Parathyroid adenoma (tissue), 2 donors: ENCODE measurements at regions not wholly inside any gene's neighbourhood (a gene's known extent, or its start where the extent isn't known, plus 50 kb on each side); places are given as distances from the start of the nearest gene placed in this dataset.
"Not testable (repeated sequence)": the region's sequence is repeated elsewhere in the genome, so short reads cannot be mapped to it uniquely, and the experiment has no call there.

ENCODE experiments used
- H2AFZ ChIP-seq: fragments of 300-600 bp; sonication (generic); one replicate; pipeline ENCODE4 v1.7.0; 2017; ENCODE audit warnings: antibody characterized with exemption, mild to moderate bottlenecking
- H3K27ac ChIP-seq: fragments of 300-600 bp; sonication (generic); one replicate; pipeline ENCODE4 v1.7.0; 2017
- H3K27me3 ChIP-seq: fragments of 300-600 bp; sonication (generic); one replicate; pipeline ENCODE4 v1.7.0; 2017; ENCODE audit warnings: low read length; ENCODE audit not compliant: control insufficient read depth, insufficient read depth
- H3K36me3 ChIP-seq: fragments of 300-600 bp; sonication (generic); one replicate; pipeline ENCODE4 v1.7.0; 2017; ENCODE audit warnings: low read length; ENCODE audit not compliant: control insufficient read depth, insufficient read depth
- H3K4me1 ChIP-seq: fragments of 300-600 bp; sonication (generic); one replicate; pipeline ENCODE4 v1.7.0; 2017; ENCODE audit warnings: control low read depth
- H3K4me2 ChIP-seq: fragments of 300-600 bp; sonication (generic); one replicate; pipeline ENCODE4 v1.7.0; 2017; ENCODE audit warnings: low read length
- H3K4me3 ChIP-seq: fragments of 300-600 bp; sonication (generic); one replicate; pipeline ENCODE4 v1.7.0; 2017; ENCODE audit warnings: low read depth, low read length
- H3K79me2 ChIP-seq: fragments of 300-600 bp; sonication (generic); one replicate; pipeline ENCODE4 v1.7.0; 2017; ENCODE audit warnings: control low read depth
- H3K9ac ChIP-seq: fragments of 300-600 bp; sonication (generic); one replicate; pipeline ENCODE4 v1.7.0; 2017; ENCODE audit warnings: mild to moderate bottlenecking
- H3K9me3 ChIP-seq: fragments of 300-600 bp; sonication (generic); one replicate; pipeline ENCODE4 v1.7.0; 2017; ENCODE audit warnings: low read length; ENCODE audit not compliant: control insufficient read depth
- CTCF ChIP-seq: fragments of 300-600 bp; sonication (generic); IDR thresholded peaks from one replicate; pipeline ENCODE4 v1.7.0; 2017; ENCODE audit warnings: antibody characterized with exemption, mild to moderate bottlenecking
- donor health status: primary hyperparathyroidism.

GRCh38 chr9:91512235-91512634 lies 88.6 kb upstream of the NFIL3 start:
- H2AFZ ChIP-seq, H3K27ac ChIP-seq, H3K79me2 ChIP-seq, H3K9me3 ChIP-seq, H3K4me2 ChIP-seq, H3K27me3 ChIP-seq, H3K4me3 ChIP-seq, H3K4me1 ChIP-seq, H3K36me3 ChIP-seq, H3K9ac ChIP-seq: not testable (repeated sequence)

- no peak for TF ChIP-seq CTCF
These were observed 80.0 kb upstream of the NFIL3 start for GRCh38 chr9:91503673-91504081.

GRCh38 chr9:91502913-91503672 lies 79.5 kb upstream of the NFIL3 start:
- Histone ChIP-seq H3K27ac (no peak overlapping the region), H3K4me3 (no peak overlapping the region), H3K36me3 (no peaks in the 10 kb centered on the region), H3K4me2 (no peak overlapping the region), H3K79me2 (no peaks in the 10 kb centered on the region), H3K4me1 (no peaks in the 10 kb centered on the region), H3K9me3 (no peaks in the 10 kb centered on the region), H3K9ac (no peak overlapping the region), H2AFZ (no peak overlapping the region), H3K27me3 (no peaks in the 10 kb centered on the region)
- TF ChIP-seq CTCF, result no peak

More at GRCh38 chr9:91503673-91504081, 80.0 kb upstream of the NFIL3 start:
- no peak overlapping the region for H2AFZ ChIP-seq
- no peak overlapping the region for H3K9ac ChIP-seq
- no peaks in the 10 kb centered on the region for H3K27me3 ChIP-seq
- H3K27ac ChIP-seq, result no peak overlapping the region
- H3K36me3 ChIP-seq, result no peaks in the 10 kb centered on the region
- H3K4me1 ChIP-seq, result no peaks in the 10 kb centered on the region
- H3K4me3 ChIP-seq, result no peak overlapping the region
- H3K4me2 ChIP-seq, result no peak overlapping the region
- H3K79me2 ChIP-seq, result no peaks in the 10 kb centered on the region
- H3K9me3 ChIP-seq, result no peaks in the 10 kb centered on the region

GRCh38 chr9:91502475-91502874 lies 78.8 kb upstream of the NFIL3 start:
- H3K4me2 ChIP-seq, result no peak overlapping the region
- H3K4me1 ChIP-seq, result no peaks in the 10 kb centered on the region
- no peaks in the 10 kb centered on the region for H3K36me3 ChIP-seq
- no peak overlapping the region for H3K27ac ChIP-seq
- H3K79me2 ChIP-seq, result no peaks in the 10 kb centered on the region
- no peaks in the 10 kb centered on the region for H3K9me3 ChIP-seq
- no peak overlapping the region for H3K9ac ChIP-seq
- no peaks in the 10 kb centered on the region for H3K27me3 ChIP-seq
- no peak overlapping the region for H3K4me3 ChIP-seq
- no peak for TF ChIP-seq CTCF
- H2AFZ ChIP-seq, result no peak overlapping the region

GRCh38 chr9:91500509-91501014 lies 76.9 kb upstream of the NFIL3 start:
- Histone ChIP-seq H3K4me3 (no peak overlapping the region), H3K4me2 (no peak overlapping the region), H3K9ac (no peak overlapping the region), H3K79me2 (no peaks in the 10 kb centered on the region), H3K27me3 (no peaks in the 10 kb centered on the region), H3K4me1 (no peaks in the 10 kb centered on the region), H3K27ac (no peak overlapping the region), H3K9me3 (no peaks in the 10 kb centered on the region), H2AFZ (no peak overlapping the region), H3K36me3 (no peaks in the 10 kb centered on the region)
- TF ChIP-seq CTCF, result no peak
